Cardiac fibroblast (primary cell): ENCODE measurements at regions not wholly inside any gene's neighbourhood (a gene's known extent, or its start where the extent isn't known, plus 50 kb on each side); places are given as distances from the start of the nearest gene placed in this dataset.

Experiments used
- DNase-seq, 2 donors: peaks; one replicate each; pipeline versions ENCODE4 v3.0.0 to v3.0.0-alpha.2; 2010; ENCODE audit warnings: low read depth in 2 of 2
- H3K4me3 ChIP-seq, 2 donors: replicated peaks in 1 of 2; 1 replicate in 1 of 2; 2 replicates in 1 of 2; pipeline ENCODE4 v1.5.1; 2011; ENCODE audit warnings: low read depth in 2 of 2, low read length in 2 of 2, mild to moderate bottlenecking in 2 of 2, moderate library complexity in 1 of 2
- TF ChIP-seq, protein P1 (sequence below): IDR thresholded peaks from one replicate; pipeline ENCODE4 v1.5.1; 2011; ENCODE audit warnings: low read depth, mild to moderate bottlenecking, low read length, inconsistent platforms

DNA sequence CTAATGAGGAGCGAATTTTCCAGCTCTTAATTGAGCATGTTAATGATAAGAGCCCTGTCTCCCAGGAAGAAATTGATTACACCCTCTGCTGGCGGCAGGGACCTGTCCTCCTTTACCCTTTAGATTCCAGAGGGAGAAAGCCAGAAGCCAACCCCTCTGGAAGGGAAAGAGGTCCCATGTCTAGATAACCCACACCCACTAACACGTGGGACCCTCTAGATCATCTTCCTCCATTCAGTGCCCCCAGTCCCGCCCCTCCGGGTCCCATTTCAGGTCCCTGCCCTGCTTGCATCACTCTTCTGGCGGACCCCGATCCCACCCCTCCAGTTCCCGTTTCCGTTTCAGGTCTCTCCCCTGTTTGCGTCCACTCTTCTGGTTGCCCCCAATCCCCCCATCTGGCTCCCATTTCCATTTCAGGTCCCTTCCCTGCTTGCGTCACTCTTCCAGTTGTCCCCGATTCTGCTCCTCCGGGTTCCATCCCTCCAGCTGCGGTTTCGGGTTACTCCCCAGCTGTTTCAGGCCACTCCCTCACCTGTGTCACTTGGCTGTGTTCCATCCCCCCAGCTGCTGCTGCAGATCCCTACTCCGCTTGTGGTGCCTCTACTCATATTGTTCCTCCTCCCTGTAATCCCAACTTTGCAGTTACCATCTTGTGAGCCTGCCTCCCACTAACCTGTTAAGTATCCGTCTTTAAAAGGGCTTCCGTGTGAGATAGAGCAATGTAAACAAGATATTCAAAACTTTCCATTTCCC, 202.4 kb downstream of the SH2D4B start:
- H3K4me3 ChIP-seq, result no peak overlapping the region
- TF ChIP-seq, protein P1, sequence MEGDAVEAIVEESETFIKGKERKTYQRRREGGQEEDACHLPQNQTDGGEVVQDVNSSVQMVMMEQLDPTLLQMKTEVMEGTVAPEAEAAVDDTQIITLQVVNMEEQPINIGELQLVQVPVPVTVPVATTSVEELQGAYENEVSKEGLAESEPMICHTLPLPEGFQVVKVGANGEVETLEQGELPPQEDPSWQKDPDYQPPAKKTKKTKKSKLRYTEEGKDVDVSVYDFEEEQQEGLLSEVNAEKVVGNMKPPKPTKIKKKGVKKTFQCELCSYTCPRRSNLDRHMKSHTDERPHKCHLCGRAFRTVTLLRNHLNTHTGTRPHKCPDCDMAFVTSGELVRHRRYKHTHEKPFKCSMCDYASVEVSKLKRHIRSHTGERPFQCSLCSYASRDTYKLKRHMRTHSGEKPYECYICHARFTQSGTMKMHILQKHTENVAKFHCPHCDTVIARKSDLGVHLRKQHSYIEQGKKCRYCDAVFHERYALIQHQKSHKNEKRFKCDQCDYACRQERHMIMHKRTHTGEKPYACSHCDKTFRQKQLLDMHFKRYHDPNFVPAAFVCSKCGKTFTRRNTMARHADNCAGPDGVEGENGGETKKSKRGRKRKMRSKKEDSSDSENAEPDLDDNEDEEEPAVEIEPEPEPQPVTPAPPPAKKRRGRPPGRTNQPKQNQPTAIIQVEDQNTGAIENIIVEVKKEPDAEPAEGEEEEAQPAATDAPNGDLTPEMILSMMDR, result no peak
- DNase-seq, result no peak

DNA sequence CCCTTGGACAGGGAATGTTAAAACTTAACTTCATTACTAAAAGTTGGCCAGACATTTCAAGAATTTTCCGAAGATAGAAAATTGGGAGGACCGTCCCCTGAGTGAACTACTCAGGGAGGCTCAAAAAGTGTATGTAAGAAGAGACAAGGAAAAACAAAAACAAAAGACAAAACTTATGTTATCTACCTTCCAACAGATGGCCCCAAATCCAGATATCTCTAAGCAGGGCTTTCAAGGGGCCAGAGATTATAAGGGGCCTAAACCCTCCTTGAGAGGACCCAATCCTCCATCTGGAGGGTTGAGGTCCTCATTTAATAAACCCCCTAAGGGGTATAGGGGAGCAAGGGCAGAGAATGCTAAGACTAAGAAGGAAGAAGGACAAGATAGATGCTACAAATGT, 203.6 kb downstream of the SH2D4B start:
- no peak for DNase-seq

DNA sequence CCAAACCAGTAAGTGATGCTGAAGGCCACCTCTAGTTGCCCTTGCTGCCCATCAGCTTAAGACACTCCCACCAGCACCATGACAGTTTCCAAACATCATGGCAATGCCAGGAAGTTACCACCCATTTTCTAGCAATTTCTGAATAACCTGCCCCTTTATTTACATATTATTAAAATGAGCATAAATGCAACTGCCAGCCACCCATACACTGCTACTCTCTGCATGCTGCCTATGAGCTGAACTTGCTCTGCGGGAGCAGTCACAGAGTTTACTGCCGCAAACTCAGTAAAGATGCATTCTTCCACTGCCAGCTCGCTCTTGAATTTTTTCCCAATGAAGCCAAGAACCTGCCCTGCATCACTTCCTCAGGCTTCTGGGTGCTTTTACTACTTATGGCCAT, 212.6 kb downstream of the SH2D4B start:
- DNase-seq, result no peak
- TF ChIP-seq, protein P1, result no peak
- H3K4me3 ChIP-seq, result no peak overlapping the region

More for the DNA sequence above, 203.6 kb downstream of the SH2D4B start:
- H3K4me3 ChIP-seq, result no peak overlapping the region
- TF ChIP-seq, protein P1, result no peak

DNA sequence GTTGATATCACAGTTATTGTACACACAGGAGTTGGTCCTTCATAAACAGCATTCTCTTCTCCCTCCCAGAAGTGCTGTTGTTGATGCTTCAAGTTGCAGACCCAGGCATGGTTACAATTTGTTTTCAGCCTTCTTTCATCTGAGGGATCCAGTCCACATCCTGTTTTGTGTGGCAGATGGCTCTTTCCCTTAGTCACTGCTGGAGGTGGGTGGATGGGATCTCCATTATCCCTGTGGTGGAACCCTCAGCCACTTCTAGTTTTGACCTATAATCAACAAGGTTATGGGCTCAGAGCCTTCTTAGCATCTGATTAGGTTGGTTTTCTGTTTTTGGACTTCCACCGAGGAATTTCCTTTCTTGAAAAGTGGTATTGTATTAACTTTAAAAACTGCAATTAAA, 214.2 kb downstream of the SH2D4B start:
- TF ChIP-seq, protein P1, result no peak
- no peak for DNase-seq
- H3K4me3 ChIP-seq, result no peak overlapping the region

DNA sequence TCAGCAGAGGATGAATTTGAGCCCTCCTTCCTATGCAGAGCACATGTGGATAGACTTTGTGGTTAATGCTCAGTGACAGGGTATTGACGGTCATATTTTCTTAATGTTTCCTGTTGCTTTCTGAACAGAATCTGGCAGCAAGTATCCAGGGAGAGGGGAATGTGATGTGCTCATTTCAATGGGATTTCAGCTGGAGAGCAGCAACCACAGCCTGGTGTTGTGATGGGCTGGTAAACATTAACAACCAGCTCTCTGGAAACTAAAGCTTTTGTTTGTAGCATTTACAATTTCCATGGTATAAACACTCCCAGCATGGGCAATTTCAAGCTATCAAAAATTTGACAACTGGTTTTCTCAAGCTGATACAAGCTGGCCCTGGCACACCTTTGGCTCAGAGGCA, 215.9 kb downstream of the SH2D4B start:
- no peak overlapping the region for H3K4me3 ChIP-seq
- TF ChIP-seq, protein P1, result no peak
- no peak for DNase-seq

DNA sequence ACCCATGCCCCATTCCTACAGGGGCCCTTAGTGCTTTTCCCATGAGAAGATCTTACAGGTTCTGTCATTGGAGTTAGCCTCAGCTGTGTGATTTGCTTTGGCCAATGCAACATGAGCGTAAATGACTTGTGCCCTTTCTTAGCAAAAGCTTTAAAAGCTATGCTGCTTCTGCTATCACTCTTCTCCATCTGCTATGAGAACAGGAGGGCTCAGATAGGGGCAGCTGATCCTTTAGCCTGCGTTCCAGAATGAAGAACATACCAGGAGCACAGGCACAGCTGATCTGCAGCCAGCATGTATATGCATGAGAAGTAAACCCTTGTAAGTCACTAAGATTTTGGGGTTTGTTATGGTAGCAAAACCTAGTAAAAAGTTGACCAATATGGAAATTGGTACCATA, 218.2 kb downstream of the SH2D4B start:
- TF ChIP-seq, protein P1, result no peak
- H3K4me3 ChIP-seq, result no peak overlapping the region
- DNase-seq, result no peak

DNA sequence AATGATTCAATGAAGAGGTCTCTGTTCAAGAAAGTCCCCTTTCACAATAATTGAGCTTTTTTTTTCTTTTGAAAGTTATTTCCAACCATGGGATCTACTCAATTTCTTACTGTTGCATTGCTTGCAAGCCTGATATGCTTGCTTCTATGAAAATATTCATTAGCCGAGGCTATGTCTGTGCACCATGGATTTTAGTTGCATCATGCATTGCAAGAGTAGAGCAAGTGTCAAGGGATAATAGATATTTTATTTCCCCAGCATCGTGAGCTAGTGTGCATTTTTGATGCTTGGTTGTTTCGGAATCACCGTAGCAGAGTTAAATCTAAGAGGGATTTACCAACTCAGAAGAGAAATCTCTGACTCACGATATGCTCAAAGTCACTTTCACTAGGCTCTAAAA, 222.0 kb downstream of the SH2D4B start:
- no peak for DNase-seq
- H3K4me3 ChIP-seq, result no peak overlapping the region
- TF ChIP-seq, protein P1, result no peak
